SJSA1 (cell line): ENCODE measurements at regions not wholly inside any gene's neighbourhood (a gene's known extent, or its start where the extent isn't known, plus 50 kb on each side); places are given as distances from the start of the nearest gene placed in this dataset.
"Not testable (repeated sequence)": the region's sequence is repeated elsewhere in the genome, so short reads cannot be mapped to it uniquely, and the experiment has no call there.

Experiments used
- DNase-seq, 2 experiments: peaks; one replicate each; pipeline ENCODE4 v3.0.0-alpha.2; 2015 to 2020; ENCODE audit warnings: low spot score in 2 of 2, low read depth in 1 of 2
- H3K27ac ChIP-seq: fragments of 250-450 bp; sonication (Bioruptor Pico); 2 replicates; pipeline ENCODE4 v1.5.1; 2020; ENCODE audit warnings: mild to moderate bottlenecking, moderate library complexity
- H3K27me3 ChIP-seq: fragments of 250-450 bp; sonication (Bioruptor Pico); replicated peaks from 2 replicates; pipeline ENCODE4 v1.5.1; 2020; ENCODE audit warnings: mild to moderate bottlenecking, moderate library complexity
- H3K36me3 ChIP-seq: fragments of 250-450 bp; sonication (Bioruptor Pico); 2 replicates; pipeline ENCODE4 v1.5.1; 2020; ENCODE audit warnings: mild to moderate bottlenecking
- H3K4me1 ChIP-seq: fragments of 250-450 bp; sonication (Bioruptor Pico); replicated peaks from 2 replicates; pipeline ENCODE4 v1.6.1; 2021; ENCODE audit warnings: mild to moderate bottlenecking
- H3K4me3 ChIP-seq: fragments of 250-450 bp; sonication (Bioruptor Pico); 2 replicates; pipeline ENCODE4 v1.5.1; 2020; ENCODE audit warnings: mild to moderate bottlenecking
- H3K9me3 ChIP-seq: fragments of 250-450 bp; sonication (Bioruptor Pico); replicated peaks from 2 replicates; pipeline ENCODE4 v1.5.1; 2020; ENCODE audit warnings: mild to moderate bottlenecking

DNA sequence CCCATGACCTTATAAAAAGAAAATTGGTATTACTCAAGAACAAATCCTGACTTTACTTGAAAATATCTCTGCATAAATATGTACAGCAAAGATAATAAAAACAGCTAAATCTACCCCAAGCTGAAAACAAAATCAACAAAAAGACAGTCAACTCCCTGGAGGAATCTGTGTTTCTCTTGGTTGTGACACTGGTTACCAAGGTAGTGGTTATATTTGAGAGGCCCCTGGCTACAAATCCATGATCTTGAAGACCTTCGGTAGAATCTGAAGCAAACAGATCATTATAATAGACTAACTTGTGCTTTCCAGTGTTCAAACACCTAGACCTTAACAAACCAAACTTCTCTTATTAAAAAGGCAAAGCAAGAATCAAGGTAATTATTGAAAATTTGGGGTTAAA is 123.9 kb upstream of the SGCE start:
- no peaks in the 10 kb centered on the region for H3K9me3 ChIP-seq
- H3K27ac ChIP-seq: no peak overlapping the region
- H3K27me3 ChIP-seq: no peaks in the 10 kb centered on the region
- no peak overlapping the region for H3K4me3 ChIP-seq
- no peaks in the 10 kb centered on the region for H3K36me3 ChIP-seq
- no peaks in the 10 kb centered on the region for H3K4me1 ChIP-seq
- DNase-seq: no peak

DNA sequence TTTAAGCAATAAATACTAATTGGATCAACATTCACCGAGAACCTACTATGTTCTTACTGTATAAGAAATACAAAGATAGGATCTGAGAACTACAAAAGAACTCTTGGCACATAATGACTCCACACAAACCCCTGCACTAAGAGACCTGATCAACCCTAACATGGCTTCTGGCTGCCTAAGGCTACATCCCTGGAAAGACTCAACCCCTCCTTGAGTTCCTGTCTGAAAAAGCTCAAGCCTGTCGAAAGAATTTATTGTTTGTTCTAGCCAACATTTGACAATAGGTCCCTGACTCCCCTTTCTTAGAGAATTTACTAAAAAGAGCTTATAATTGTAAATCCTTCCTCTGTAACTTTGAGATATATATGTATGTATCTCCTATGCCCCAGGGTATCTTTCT is 125.3 kb upstream of the SGCE start:
- H3K9me3 ChIP-seq: no peaks in the 10 kb centered on the region
- H3K27me3 ChIP-seq: no peaks in the 10 kb centered on the region
- no peak for DNase-seq
- H3K4me1 ChIP-seq: no peaks in the 10 kb centered on the region
- H3K27ac ChIP-seq: no peak overlapping the region
- H3K36me3 ChIP-seq: no peaks in the 10 kb centered on the region
- H3K4me3 ChIP-seq: no peak overlapping the region

DNA sequence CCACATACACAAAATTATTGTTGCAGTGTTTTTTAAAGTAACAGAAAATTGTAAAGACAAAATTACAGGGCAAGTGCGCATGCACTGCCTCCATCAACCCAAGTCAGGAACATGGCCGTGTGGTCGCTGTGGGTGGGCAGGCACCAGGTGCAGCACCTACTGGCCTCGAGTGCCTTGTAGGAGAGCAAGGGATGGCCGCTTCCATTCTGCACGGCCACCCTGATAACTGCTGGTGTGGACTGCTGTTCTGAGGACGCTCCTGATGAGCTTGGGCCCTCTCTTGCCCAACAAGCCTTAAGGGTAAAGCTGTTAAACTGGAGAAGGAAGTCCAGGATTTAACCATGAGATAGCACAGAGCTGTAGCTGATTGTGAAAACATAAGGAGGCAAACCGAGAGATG is 124.6 kb upstream of the PPP1R9A start:
- Histone ChIP-seq H3K27me3 (no peaks in the 10 kb centered on the region), H3K27ac (no peak overlapping the region), H3K4me3 (no peak overlapping the region), H3K9me3 (no peaks in the 10 kb centered on the region), H3K36me3 (no peaks in the 10 kb centered on the region), H3K4me1 (no peaks in the 10 kb centered on the region)
- DNase-seq: no peak

DNA sequence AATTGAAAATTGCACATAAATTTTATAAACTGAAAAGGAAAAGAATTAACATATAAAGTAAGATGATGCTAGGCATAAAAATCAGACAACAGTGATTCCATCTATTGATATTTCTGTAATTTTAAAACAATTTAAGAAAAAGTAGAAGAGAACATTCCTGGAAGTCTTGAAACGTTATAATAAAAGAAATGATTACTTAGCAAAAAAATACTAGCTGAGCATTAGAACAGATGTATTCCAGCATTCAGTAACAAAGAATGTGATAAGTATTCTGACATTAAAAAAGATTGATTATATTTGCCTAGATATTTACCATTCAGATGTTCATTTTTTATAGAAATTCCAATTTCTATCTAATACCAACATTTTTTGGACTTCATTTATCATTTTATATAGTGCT is 120.1 kb upstream of the PPP1R9A start:
- H3K27me3 ChIP-seq: no peaks in the 10 kb centered on the region
- H3K4me1 ChIP-seq: no peaks in the 10 kb centered on the region

DNA sequence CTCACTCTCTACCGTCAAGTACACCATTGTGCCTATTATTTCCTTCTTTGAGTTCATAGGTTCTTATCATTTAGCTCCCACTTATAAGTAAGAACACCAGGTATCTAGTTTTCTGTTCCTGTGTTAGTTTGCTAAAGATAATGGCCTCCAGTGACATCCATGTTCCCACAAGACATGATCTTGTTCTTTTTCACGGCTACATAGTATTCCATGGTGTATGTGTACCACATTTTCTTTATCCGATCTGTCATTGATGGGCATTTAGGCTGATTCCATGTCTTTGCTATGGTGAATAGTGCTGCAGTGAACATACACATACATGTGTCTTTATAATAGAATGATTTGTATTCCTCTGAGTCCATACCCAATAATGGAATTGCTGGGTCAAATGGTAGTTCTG is 119.0 kb upstream of the PPP1R9A start:
- not testable (repeated sequence) for H3K4me3 ChIP-seq, H3K4me1 ChIP-seq, H3K9me3 ChIP-seq, H3K36me3 ChIP-seq, DNase-seq, H3K27me3 ChIP-seq, H3K27ac ChIP-seq

More for the DNA sequence above, 120.1 kb upstream of the PPP1R9A start:
- H3K4me3 ChIP-seq: no peak overlapping the region
- no peaks in the 10 kb centered on the region for H3K36me3 ChIP-seq
- DNase-seq: no peak
- no peak overlapping the region for H3K27ac ChIP-seq
- H3K9me3 ChIP-seq: no peaks in the 10 kb centered on the region

DNA sequence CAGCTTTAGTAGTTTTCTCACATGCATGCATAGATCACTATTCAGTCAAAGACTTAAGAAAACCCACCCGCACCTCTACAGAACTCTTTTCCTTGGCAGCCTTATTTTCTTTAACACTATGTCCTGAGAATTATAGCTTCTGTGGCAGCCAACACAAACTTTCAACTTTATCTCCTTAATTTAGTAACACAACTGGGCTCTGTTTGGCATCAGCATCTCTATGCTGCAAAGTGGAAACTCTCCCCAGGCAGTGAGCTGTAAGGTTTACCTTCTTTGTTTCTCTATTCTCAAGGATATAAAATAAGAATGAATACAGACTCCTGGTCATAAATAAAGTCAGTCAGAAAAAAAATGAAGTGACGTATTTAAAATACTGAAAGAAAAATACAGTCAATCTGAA is 115.2 kb upstream of the PPP1R9A start:
- H3K4me1 ChIP-seq: no peaks in the 10 kb centered on the region
- H3K4me3 ChIP-seq: no peak overlapping the region
- H3K27ac ChIP-seq: no peak overlapping the region
- no peak for DNase-seq
- no peaks in the 10 kb centered on the region for H3K9me3 ChIP-seq
- H3K36me3 ChIP-seq: no peaks in the 10 kb centered on the region
- no peaks in the 10 kb centered on the region; the same call in 1 of the 2 replicates for H3K27me3 ChIP-seq

DNA sequence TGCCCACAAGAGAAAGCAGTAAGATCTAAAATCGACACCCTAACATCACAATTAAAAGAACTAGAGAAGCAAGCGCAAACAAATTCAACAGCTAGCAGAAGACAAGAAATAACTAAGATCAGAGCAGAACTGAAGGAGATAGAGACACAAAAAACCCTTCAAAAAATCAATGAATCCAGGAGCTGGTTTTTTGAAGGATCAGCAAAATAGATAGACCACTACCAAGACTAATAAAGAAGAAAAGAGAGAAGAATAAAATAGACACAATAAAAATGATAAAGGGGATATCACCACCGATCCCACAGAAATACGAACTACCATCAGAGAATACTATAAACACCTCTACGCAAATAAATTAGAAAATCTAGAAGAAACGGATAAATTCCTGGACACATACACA is 110.0 kb upstream of the PPP1R9A start:
- not testable (repeated sequence) for H3K27ac ChIP-seq, H3K4me1 ChIP-seq, H3K36me3 ChIP-seq, H3K9me3 ChIP-seq, DNase-seq, H3K4me3 ChIP-seq, H3K27me3 ChIP-seq

DNA sequence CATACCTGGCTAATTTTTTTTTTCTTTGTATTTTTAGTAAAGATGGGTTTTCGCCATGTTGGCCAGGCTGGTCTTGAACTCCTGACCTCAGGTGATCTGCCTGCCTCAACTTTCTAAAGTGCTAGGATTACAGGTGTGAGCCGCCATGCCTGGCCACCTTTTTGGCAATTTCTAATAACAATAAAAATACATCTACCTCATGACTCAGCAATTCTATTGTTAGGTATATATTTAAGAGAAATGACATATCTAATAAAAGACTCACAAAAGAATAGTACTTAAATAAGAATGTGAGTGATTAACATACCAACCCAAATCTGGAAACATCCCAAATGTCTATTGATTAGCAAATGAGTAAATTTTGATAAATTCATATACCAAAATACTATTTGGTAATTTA is 103.6 kb upstream of the PPP1R9A start:
- Histone ChIP-seq H3K9me3 (no peaks in the 10 kb centered on the region), H3K27me3 (no peaks in the 10 kb centered on the region), H3K27ac (no peak overlapping the region), H3K4me3 (no peak overlapping the region), H3K4me1 (peaks cover 4% of the 10 kb centered on the region; the same call in 1 of the 2 replicates), H3K36me3 (no peaks in the 10 kb centered on the region)
- DNase-seq: no peak

DNA sequence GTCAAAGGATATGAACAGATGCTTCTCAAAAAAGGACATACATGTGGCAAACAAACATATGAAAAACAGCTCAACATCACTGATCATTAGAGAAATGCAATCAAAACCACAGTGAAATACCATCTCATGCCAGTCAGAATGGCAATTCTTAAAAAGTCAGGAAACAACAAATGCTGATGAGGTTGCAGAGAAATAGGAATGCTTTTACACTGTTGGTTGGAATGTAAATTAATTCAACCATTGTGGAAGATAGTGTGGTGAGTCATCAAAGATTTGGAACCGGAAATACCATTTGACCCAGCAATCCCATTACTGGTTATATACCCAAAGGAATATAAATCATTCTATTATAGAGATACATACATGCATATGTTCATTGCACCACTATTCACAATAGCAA is 98.7 kb upstream of the PPP1R9A start:
- peak in 1 of 2 experiments; percentile 53 for DNase-seq
- Histone ChIP-seq H3K4me1 (peaks cover 12% of the 10 kb centered on the region), H3K27ac (peak overlapping the region; percentile 65)
- not testable (repeated sequence) for H3K36me3 ChIP-seq, H3K9me3 ChIP-seq, H3K27me3 ChIP-seq, H3K4me3 ChIP-seq

DNA sequence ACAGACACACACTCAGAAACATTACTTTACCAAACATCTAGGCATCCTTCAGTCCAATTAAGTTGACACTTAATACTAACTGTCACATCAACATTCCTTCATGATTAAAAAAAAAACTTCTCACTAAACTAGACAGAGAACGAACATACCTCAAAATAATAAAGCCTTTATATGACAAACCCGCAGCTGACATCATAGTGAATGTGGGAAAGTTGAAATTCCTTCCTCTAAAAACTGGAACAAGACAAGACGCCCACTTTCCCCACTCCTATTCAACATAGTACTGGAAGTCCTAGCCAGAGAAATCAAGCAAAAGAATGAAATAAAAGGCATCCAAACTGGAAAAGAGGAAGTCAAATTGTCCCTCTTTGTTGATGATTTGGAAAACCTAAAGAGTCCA is 96.9 kb upstream of the PPP1R9A start:
- Histone ChIP-seq H3K27ac (no peak overlapping the region), H3K27me3 (no peaks in the 10 kb centered on the region), H3K36me3 (no peaks in the 10 kb centered on the region), H3K9me3 (peaks cover 3% of the 10 kb centered on the region; the same call in 1 of the 2 replicates), H3K4me3 (no peak overlapping the region), H3K4me1 (peaks cover 12% of the 10 kb centered on the region)
- DNase-seq: no peak

DNA sequence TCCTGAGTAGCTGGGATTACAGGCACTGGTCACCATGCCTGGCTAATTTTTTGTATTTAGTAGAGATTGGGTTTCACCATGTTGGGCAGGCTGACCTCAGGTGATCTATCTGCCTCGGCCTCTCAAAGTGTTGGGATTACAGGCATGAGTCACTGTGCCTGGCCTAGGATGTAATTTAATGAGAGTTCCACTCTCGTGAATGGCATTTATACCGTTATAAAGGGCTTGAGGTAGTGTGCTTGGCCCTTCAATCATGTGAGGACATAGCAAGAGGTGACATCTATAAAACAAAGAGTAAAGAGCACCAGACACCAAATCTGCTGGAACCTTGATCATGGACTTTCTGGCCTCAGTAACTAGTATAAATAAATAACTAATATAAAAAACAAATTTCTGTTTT is 93.5 kb upstream of the PPP1R9A start:
- Histone ChIP-seq H3K4me1 (peaks cover 7% of the 10 kb centered on the region), H3K4me3 (no peak overlapping the region), H3K27ac (no peak overlapping the region), H3K9me3 (peaks cover 2% of the 10 kb centered on the region; the same call in 1 of the 2 replicates), H3K27me3 (no peaks in the 10 kb centered on the region), H3K36me3 (no peaks in the 10 kb centered on the region)
- DNase-seq: no peak

DNA sequence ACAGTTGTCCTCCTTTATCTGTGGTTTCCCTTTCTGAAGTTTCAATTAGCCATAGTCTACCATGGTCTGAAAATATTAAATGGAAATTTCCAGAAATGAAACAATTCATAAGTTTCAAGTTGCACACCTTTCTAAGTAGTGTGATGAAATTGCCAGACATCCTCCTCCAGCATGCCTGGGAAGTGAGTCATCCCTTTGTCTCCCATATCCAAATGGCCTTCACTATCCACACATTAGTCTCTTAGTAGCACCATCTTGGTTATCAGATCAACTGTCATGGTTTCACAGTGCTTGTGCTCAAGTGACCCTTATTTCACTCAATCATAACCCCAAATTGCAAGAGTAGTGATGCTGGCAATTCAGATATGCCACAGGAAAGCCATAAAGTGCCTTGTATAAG is 83.4 kb upstream of the PPP1R9A start:
- Histone ChIP-seq H3K4me1 (no peaks in the 10 kb centered on the region; the same call in 1 of the 2 replicates), H3K27me3 (no peaks in the 10 kb centered on the region), H3K4me3 (no peak overlapping the region), H3K9me3 (no peaks in the 10 kb centered on the region; the same call in 1 of the 2 replicates), H3K27ac (no peak overlapping the region), H3K36me3 (no peaks in the 10 kb centered on the region)
- no peak for DNase-seq

DNA sequence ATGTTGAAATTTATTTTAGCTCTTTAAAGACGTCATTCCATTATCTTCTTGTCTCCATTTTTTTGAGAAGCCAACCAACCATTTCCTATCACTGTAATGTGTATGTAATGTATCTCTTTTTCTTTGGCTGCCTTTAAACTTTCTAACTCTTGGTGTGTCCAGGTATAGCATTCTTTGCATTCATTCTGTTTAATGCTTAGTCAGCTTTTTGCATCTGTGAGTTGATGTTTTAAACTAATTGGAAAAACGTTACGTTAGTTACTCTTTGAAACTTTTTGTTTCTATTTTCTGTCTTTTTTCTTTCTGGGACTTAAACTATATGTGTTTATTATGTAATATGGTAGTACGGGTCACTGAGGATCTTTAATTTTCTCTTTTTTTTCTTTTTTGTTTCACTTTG is 77.4 kb upstream of the PPP1R9A start:
- Histone ChIP-seq H3K4me3 (no peak overlapping the region), H3K9me3 (no peaks in the 10 kb centered on the region), H3K27me3 (no peaks in the 10 kb centered on the region), H3K36me3 (no peaks in the 10 kb centered on the region), H3K27ac (no peak overlapping the region), H3K4me1 (no peaks in the 10 kb centered on the region)
- DNase-seq: no peak

DNA sequence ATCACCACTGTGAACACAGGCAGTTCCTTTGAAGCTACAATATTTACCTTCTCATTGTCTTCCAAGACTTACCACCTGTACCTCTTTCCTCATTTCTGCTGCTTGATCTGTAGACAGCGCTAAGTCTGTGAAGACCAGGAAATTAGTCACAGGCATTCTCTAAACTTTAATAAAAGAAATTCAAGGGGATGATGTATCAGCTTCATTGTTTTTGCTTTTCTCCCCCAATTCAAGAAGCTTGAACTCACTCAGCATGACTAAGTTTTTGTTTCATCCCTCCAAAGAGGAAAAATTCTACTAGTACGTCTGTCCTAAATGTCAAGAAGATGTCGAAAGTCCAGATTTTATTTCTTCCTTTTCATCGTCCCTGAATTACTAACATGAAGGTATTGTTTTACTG is 75.3 kb upstream of the PPP1R9A start:
- no peak overlapping the region for H3K4me3 ChIP-seq
- no peaks in the 10 kb centered on the region for H3K4me1 ChIP-seq
- no peaks in the 10 kb centered on the region for H3K36me3 ChIP-seq
- H3K9me3 ChIP-seq: no peaks in the 10 kb centered on the region
- H3K27me3 ChIP-seq: no peaks in the 10 kb centered on the region
- DNase-seq: no peak
- no peak overlapping the region for H3K27ac ChIP-seq

DNA sequence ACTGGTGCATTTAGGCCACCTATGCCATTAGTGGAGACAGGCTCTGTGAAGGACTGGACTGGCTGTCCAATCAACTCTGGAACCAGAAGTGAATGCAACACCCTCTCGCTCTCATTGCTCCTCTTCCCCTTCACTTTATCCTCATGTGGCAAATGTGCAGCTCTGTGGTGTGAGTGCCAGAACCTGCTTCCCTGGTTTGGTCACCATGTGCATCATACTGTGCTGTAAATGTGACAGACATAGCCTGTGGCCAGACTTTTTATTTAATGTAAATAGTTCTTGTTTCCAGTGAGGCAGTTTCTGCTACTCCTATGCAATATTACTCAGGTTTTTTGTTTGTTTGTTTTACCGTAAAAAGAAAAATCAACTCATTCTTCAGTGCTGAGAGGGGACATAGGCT is 73.0 kb upstream of the PPP1R9A start:
- Histone ChIP-seq H3K27me3 (no peaks in the 10 kb centered on the region), H3K27ac (no peak overlapping the region), H3K36me3 (no peaks in the 10 kb centered on the region), H3K9me3 (peaks cover 8% of the 10 kb centered on the region; the same call in 1 of the 2 replicates), H3K4me1 (no peaks in the 10 kb centered on the region), H3K4me3 (no peak overlapping the region)
- DNase-seq: no peak
